ENCODE measurements at regions not wholly inside any gene's neighbourhood (a gene's known extent, or its start where the extent isn't known, plus 50 kb on each side); places are given as distances from the start of the nearest gene placed in this dataset.

DNA sequence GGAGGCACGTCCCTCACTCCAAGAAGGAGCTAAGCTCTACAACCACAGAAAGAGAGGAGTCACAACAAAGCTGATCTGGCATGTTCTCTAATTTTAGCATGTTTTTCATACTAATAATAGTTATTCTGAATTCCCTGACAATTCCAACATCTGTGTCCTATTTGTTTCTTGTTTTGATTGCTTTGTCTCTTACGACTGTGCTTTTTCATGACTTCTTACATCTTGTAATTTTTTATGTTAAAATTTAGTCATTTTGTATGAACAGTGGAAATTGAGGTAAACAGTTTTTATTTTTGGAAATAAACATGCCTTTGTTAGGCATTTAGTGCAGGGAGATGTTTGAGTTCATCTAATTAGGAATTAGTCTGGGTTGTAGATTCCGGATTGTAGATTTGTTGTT lies 668.1 kb upstream of the EDIL3 start:
- no peak overlapping the region for H3K9ac ChIP-seq
- H4K20me1 ChIP-seq = no peaks in the 10 kb centered on the region
- H3K27me3 ChIP-seq = no peaks in the 10 kb centered on the region
- H3K36me3 ChIP-seq = no peaks in the 10 kb centered on the region
- H3K4me1 ChIP-seq = no peaks in the 10 kb centered on the region
- H3K4me2 ChIP-seq = no peak overlapping the region
- no peak overlapping the region for H3K27ac ChIP-seq
- H3K9me3 ChIP-seq = no peaks in the 10 kb centered on the region
- no peak for TF ChIP-seq Cebpa-rat (IDR thresholded peaks at IDR 0.05)
- no peak overlapping the region for H3K4me3 ChIP-seq

DNA sequence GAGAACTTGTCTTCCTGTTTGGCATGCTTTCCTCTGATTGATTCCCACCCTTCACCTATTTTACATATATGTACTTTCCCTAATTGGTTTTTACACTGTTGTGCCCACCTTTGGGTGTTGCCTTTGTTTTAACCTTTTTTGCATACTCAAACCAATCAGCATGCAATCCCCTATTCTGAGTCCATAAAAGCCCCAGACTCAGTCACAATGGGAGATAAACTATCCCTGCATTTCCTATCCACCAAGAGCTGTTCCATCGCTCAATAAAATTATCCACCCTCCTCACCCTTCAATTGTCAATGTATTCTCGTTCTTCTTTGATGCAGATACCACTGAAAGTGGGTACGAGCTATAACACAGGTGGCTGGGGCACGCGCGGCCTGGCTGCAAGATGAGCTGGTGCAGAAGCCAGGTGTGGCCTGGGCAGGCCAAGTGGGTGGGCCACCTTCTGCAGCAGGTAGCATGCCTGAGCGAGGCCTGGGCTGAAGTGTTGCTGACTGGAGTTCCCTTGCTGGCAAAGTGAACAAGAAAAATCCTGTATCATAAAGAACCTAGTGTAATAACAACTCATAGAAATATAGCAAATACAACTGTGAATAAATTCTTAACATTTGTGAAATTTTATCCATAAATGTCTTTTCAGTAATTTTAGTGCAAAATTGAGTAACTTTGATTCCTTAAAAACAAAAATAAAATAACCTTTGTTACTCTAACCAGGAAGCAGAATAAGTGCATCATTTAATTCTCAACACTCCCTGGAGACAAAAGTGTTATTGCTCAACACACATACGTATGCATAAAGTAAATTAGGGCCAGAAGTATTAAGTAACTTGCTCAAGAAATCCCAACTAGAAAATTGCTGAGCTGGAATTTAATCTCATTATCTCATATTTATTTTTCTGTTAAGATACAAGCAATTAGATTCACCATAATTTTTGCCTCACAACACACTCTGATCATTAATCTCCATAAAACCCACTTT lies 685.3 kb upstream of the EDIL3 start:
- no peak overlapping the region for H3K4me3 ChIP-seq
- H3K27ac ChIP-seq = no peak overlapping the region
- H3K4me2 ChIP-seq = no peak overlapping the region
- no peak for TF ChIP-seq Cebpa-rat (IDR thresholded peaks at IDR 0.05)
- H3K36me3 ChIP-seq = no peaks in the 10 kb centered on the region
- no peaks in the 10 kb centered on the region for H4K20me1 ChIP-seq
- peaks cover 6% of the 10 kb centered on the region; the same call in 1 of the 2 replicates for H3K9me3 ChIP-seq
- H3K4me1 ChIP-seq = no peaks in the 10 kb centered on the region
- H3K9ac ChIP-seq = no peak overlapping the region
- H3K27me3 ChIP-seq = no peaks in the 10 kb centered on the region

DNA sequence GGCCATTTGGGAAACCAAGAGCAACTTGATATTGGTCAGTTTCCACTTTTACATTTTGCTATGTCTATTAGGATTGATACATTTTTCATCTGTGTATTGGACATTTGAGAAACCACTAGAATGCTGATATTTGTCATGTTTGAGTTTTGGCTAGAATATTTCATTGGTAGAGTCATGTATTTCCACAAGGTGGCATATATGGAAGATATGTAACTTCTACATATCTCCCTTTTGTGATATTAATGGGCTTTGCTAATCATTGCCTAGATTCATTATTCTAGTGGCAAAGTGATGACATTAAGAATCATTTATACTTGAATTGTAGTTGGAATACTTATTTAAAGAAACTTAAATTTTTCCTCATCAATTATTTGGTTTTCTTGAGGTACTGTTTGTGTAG lies 692.9 kb upstream of the EDIL3 start:
- Histone ChIP-seq H4K20me1 (no peaks in the 10 kb centered on the region), H3K9me3 (no peaks in the 10 kb centered on the region), H3K36me3 (no peaks in the 10 kb centered on the region), H3K27ac (no peak overlapping the region), H3K4me2 (no peak overlapping the region), H3K4me1 (no peaks in the 10 kb centered on the region), H3K27me3 (no peaks in the 10 kb centered on the region), H3K4me3 (no peak overlapping the region), H3K9ac (no peak overlapping the region)
- TF ChIP-seq Cebpa-rat (IDR thresholded peaks at IDR 0.05) = no peak

DNA sequence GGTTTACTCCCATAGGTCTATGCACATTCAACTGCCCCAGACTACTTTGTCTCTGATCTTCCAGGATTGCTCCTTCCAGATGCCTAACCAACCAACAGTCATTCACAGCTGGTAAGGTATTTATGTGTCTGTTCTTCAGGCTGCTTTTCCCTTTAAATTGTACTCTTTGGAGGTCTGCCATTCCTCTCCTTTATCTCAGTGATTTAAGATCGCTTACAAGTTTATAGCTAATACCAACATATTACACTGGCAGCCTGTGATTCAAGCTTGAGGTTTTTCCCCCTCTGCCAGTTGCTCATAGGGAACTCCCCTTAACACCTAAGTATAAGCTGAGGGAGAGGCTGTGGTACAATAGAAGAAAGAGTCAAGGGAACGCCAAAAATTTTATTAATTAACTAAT lies 711.7 kb upstream of the EDIL3 start:
- no peak for TF ChIP-seq Cebpa-rat (IDR thresholded peaks at IDR 0.05)
- no peak overlapping the region for H3K4me2 ChIP-seq
- H3K9ac ChIP-seq = no peak overlapping the region
- no peaks in the 10 kb centered on the region for H3K27me3 ChIP-seq
- H4K20me1 ChIP-seq = no peaks in the 10 kb centered on the region
- H3K27ac ChIP-seq = no peak overlapping the region
- H3K36me3 ChIP-seq = no peaks in the 10 kb centered on the region
- H3K4me3 ChIP-seq = no peak overlapping the region
- H3K9me3 ChIP-seq = 0 out of 2 replicates have a peak, but pooled peaks cover 1% of the 10 kb centered on the region
- no peaks in the 10 kb centered on the region for H3K4me1 ChIP-seq

DNA sequence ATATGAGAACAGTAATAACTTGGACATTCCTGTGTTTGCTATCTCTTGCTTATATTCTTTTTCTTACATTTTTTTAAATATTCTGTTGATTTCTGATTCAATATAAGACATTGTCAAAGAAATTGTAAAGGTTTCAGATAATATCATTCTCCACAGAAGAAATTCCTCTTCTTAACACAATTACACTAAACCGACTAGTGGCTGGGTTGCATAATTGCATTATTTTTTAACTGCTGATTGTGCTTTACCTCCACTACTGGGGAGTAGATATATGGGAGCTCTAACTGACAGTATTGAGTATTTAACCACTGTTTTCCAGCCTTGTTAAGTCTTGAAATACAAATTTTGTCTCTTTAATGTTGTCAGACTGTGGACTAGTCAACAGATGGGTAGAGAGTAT lies 723.8 kb upstream of the EDIL3 start:
- no peak overlapping the region for H3K4me2 ChIP-seq
- no peaks in the 10 kb centered on the region for H3K36me3 ChIP-seq
- H3K27ac ChIP-seq = no peak overlapping the region
- no peak for TF ChIP-seq Cebpa-rat (IDR thresholded peaks at IDR 0.05)
- no peak overlapping the region for H3K4me3 ChIP-seq
- no peak overlapping the region for H3K9ac ChIP-seq
- no peaks in the 10 kb centered on the region for H4K20me1 ChIP-seq
- no peaks in the 10 kb centered on the region for H3K4me1 ChIP-seq
- H3K9me3 ChIP-seq = no peaks in the 10 kb centered on the region
- no peaks in the 10 kb centered on the region for H3K27me3 ChIP-seq

DNA sequence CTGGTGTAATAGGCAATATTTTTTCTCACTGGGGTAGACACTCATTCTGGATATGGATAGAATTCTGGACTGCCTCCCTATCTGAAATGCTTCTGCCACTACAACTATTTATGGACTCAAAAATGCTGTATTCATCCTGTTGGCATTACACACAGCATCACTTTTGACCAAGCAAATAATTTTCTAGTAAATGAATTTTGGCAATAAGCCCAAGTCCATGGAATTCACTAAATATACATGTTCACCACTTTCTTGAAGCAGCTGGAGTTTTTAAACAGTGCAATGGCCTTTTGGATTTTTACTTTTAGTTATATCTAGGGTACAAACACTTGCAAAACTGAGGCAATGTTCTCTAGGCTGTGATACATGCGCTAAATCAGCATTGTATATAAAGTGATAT lies 724.9 kb upstream of the EDIL3 start:
- Histone ChIP-seq H3K36me3 (no peaks in the 10 kb centered on the region), H4K20me1 (no peaks in the 10 kb centered on the region), H3K27me3 (no peaks in the 10 kb centered on the region), H3K9ac (no peak overlapping the region), H3K4me3 (no peak overlapping the region), H3K9me3 (no peaks in the 10 kb centered on the region), H3K4me1 (no peaks in the 10 kb centered on the region), H3K4me2 (no peak overlapping the region), H3K27ac (no peak overlapping the region)
- no peak for TF ChIP-seq Cebpa-rat (IDR thresholded peaks at IDR 0.05)

DNA sequence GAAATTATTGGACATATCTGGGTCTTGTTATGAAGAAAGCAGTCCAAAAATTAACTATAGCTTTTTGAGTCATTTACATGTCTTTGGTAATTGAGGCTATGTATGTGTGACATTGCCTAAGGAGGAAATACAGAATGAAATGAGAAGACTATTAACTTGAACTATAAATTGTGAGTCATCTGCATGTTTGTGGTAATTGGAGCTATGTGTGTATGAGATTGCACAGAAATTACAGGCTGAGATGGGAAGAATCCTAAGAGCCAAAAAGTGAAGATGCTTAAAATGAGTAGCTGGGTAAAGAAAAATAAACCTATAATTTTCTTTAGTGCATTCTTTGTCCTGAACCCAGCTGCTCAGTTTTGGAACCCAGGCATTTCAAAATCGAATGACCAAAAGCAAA lies 747.6 kb upstream of the EDIL3 start:
- Histone ChIP-seq H3K9me3 (no peaks in the 10 kb centered on the region), H3K27ac (no peak overlapping the region), H4K20me1 (no peaks in the 10 kb centered on the region), H3K36me3 (no peaks in the 10 kb centered on the region), H3K4me3 (no peak overlapping the region), H3K4me1 (no peaks in the 10 kb centered on the region), H3K4me2 (no peak overlapping the region), H3K9ac (no peak overlapping the region), H3K27me3 (no peaks in the 10 kb centered on the region)
- TF ChIP-seq Cebpa-rat (IDR thresholded peaks at IDR 0.05) = no peak

DNA sequence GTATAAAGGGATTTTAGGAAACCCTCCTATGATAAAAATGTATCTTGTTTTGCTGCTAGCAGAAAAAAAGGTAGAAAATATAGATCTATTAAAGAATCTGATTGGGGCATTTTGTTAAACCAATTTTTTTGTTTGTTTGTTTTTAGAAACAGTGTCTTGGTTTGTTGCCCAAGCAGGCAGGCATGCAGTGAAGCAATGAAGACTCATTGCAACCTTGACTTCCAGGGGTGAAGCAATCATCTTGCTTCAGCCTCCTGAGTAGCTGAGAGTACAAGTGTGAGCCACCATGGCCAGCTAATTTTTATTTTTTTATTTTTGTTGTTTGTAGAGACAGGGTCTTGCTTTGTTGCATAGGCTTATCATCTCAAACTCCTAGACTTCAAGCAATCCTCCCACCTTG lies 755.8 kb upstream of the EDIL3 start:
- H3K27ac ChIP-seq = no peak overlapping the region
- no peaks in the 10 kb centered on the region for H3K4me1 ChIP-seq
- TF ChIP-seq Cebpa-rat (IDR thresholded peaks at IDR 0.05) = no peak
- H3K27me3 ChIP-seq = no peaks in the 10 kb centered on the region
- no peaks in the 10 kb centered on the region for H3K9me3 ChIP-seq
- H3K36me3 ChIP-seq = no peaks in the 10 kb centered on the region
- H3K4me3 ChIP-seq = no peak overlapping the region
- no peak overlapping the region for H3K9ac ChIP-seq
- H4K20me1 ChIP-seq = no peaks in the 10 kb centered on the region
- H3K4me2 ChIP-seq = no peak overlapping the region

DNA sequence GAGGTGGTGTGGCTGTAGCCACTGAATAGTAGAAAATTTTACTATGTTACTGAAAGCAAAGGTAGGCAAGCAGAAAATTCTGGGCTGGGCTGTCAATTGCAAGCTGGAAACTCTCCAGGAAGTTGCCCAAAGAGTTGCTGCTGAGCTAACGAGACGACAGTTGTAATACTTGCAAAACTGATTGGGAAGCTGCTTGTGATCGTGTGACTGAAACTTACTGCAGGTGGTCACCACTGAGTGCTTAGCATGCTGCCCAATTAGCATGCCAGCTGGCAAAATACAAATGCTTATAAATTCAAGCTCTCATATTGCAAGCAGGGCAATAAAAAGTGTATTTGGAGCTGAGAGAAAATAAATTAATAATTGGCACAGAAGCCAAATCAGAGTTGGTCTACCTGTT lies 758.5 kb upstream of the EDIL3 start:
- TF ChIP-seq Cebpa-rat (IDR thresholded peaks at IDR 0.05) = no peak
- no peak overlapping the region for H3K4me2 ChIP-seq
- no peaks in the 10 kb centered on the region for H3K4me1 ChIP-seq
- no peaks in the 10 kb centered on the region for H3K9me3 ChIP-seq
- no peak overlapping the region for H3K9ac ChIP-seq
- H3K36me3 ChIP-seq = no peaks in the 10 kb centered on the region
- no peak overlapping the region for H3K4me3 ChIP-seq
- no peaks in the 10 kb centered on the region for H4K20me1 ChIP-seq
- H3K27me3 ChIP-seq = no peaks in the 10 kb centered on the region
- H3K27ac ChIP-seq = no peak overlapping the region

DNA sequence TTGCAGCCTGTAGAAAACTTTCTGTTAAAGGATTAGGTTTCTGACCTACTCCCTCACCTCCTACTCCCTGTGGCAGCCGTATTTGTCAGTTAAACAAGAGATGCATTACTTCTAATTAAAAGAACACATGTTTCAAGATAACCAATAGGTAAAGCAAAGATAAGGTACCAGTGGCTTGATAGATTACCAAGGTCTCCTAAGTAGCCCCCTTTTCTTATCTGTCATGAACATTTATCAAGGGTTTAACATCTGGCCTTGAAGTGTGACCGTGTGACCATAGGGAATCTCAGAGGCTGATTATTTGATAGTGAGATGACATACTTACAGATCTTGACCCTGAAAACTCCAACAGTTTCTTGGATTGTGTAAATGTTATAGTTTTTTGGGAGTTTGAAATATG lies 764.0 kb upstream of the EDIL3 start:
- H3K4me2 ChIP-seq = no peak overlapping the region
- no peak overlapping the region for H3K27ac ChIP-seq
- H4K20me1 ChIP-seq = no peaks in the 10 kb centered on the region
- H3K36me3 ChIP-seq = no peaks in the 10 kb centered on the region
- H3K9ac ChIP-seq = no peak overlapping the region
- no peaks in the 10 kb centered on the region for H3K4me1 ChIP-seq
- H3K9me3 ChIP-seq = no peaks in the 10 kb centered on the region
- H3K27me3 ChIP-seq = no peaks in the 10 kb centered on the region
- no peak overlapping the region for H3K4me3 ChIP-seq
- TF ChIP-seq Cebpa-rat (IDR thresholded peaks at IDR 0.05) = no peak

Measured in BLaER1 (cell line).